DOHH2 (cell line): ENCODE measurements at regions not wholly inside any gene's neighbourhood (a gene's known extent, or its start where the extent isn't known, plus 50 kb on each side); places are given as distances from the start of the nearest gene placed in this dataset.

Source experiments
- H3F3A ChIP-seq: fragments of 200-600 bp; sonication (generic), shearing (Covaris generic); 2 replicates; pipeline ENCODE4 v1.6.0; 2016; ENCODE audit warnings: antibody characterized with exemption, mild to moderate bottlenecking; ENCODE audit not compliant: control insufficient read depth, insufficient read depth
- H3K27ac ChIP-seq: fragments of 200-600 bp; sonication (generic); 2 replicates; pipeline ENCODE4 v1.5.1; 2014; ENCODE audit warnings: low read depth, mild to moderate bottlenecking, low read length, moderate library complexity
- H3K27me3 ChIP-seq: fragments of 200-600 bp; sonication (generic); 2 replicates; pipeline ENCODE4 v1.6.1; 2014; ENCODE audit warnings: mild to moderate bottlenecking, low read length, mixed read lengths; ENCODE audit not compliant: control insufficient read depth
- H3K36me3 ChIP-seq: fragments of 200-600 bp; sonication (generic); 2 replicates; pipeline ENCODE4 v1.6.1; 2014; ENCODE audit warnings: mild to moderate bottlenecking, low read length, moderate library complexity, mixed read lengths; ENCODE audit not compliant: control insufficient read depth
- H3K4me1 ChIP-seq: fragments of 200-600 bp; sonication (generic); 2 replicates; pipeline ENCODE4 v1.6.1; 2014; ENCODE audit warnings: mild to moderate bottlenecking, low read length, mixed read lengths; ENCODE audit not compliant: control insufficient read depth
- H3K4me2 ChIP-seq: fragments of 200-600 bp; sonication (generic); 2 replicates; pipeline ENCODE4 v1.6.0; 2014; ENCODE audit warnings: mild to moderate bottlenecking, low read length, moderate library complexity
- H3K4me3 ChIP-seq: fragments of 200-600 bp; sonication (generic); 2 replicates; pipeline ENCODE4 v1.5.1; 2014; ENCODE audit warnings: mild to moderate bottlenecking, low read length, mixed read lengths
- H3K79me2 ChIP-seq: fragments of 200-600 bp; sonication (generic); 2 replicates; pipeline ENCODE4 v1.6.1; 2014; ENCODE audit warnings: mild to moderate bottlenecking, low read length, mixed read lengths; ENCODE audit not compliant: control insufficient read depth
- H3K9me2 ChIP-seq: fragments of 200-600 bp; sonication (generic); replicated peaks from 2 replicates; pipeline ENCODE4 v1.6.1; 2014; ENCODE audit warnings: mild to moderate bottlenecking, low read length, mixed read lengths; ENCODE audit not compliant: control insufficient read depth
- H3K9me3 ChIP-seq: fragments of 200-600 bp; sonication (generic); 2 replicates; pipeline ENCODE4 v1.6.1; 2014; ENCODE audit warnings: antibody characterized with exemption, low read length, mixed read lengths; ENCODE audit not compliant: control insufficient read depth, insufficient read depth
- H4K20me1 ChIP-seq: fragments of 200-600 bp; sonication (generic); 2 replicates; pipeline ENCODE4 v1.6.0; 2014; ENCODE audit warnings: low read depth, mild to moderate bottlenecking, antibody characterized with exemption, low read length, moderate library complexity; ENCODE audit not compliant: control insufficient read depth, insufficient read depth
- CTCF ChIP-seq: fragments of 200-600 bp; sonication (generic); IDR thresholded peaks from one replicate; pipeline ENCODE4 v1.5.1; 2014; ENCODE audit warnings: antibody characterized with exemption, mild to moderate bottlenecking, low read depth, low read length; ENCODE audit not compliant: poor library complexity, severe bottlenecking
- EZH2phosphoT487 ChIP-seq: fragments of 200-600 bp; sonication (generic); IDR thresholded peaks from 2 replicates; pipeline ENCODE4 v1.6.1; 2017; ENCODE audit warnings: borderline replicate concordance, mild to moderate bottlenecking, antibody characterized with exemption, low read length, moderate library complexity, mixed read lengths

GRCh38 chr4:134610956-134611355, 409.4 kb upstream of the PABPC4L start:
- TF ChIP-seq CTCF (no peak), EZH2phosphoT487 (no peak)
- H3K27me3 ChIP-seq = no peaks in the 10 kb centered on the region
- no peaks in the 10 kb centered on the region for H3K36me3 ChIP-seq

GRCh38 chr4:134610172-134610571, 408.6 kb upstream of the PABPC4L start:
- Histone ChIP-seq H3K36me3 (no peaks in the 10 kb centered on the region), H3K79me2 (no peaks in the 10 kb centered on the region), H3K4me1 (no peaks in the 10 kb centered on the region), H3K9me3 (no peaks in the 10 kb centered on the region), H3K4me3 (no peak overlapping the region), H3F3A (no peaks in the 10 kb centered on the region), H4K20me1 (no peaks in the 10 kb centered on the region), H3K27me3 (no peaks in the 10 kb centered on the region), H3K4me2 (no peak overlapping the region), H3K27ac (no peak overlapping the region), H3K9me2 (no peaks in the 10 kb centered on the region)
- TF ChIP-seq CTCF = no peak
- no peak for TF ChIP-seq EZH2phosphoT487

More at GRCh38 chr4:134610956-134611355, 409.4 kb upstream of the PABPC4L start:
- no peaks in the 10 kb centered on the region for H3K79me2 ChIP-seq
- no peak overlapping the region for H3K4me2 ChIP-seq
- no peaks in the 10 kb centered on the region for H3F3A ChIP-seq
- no peaks in the 10 kb centered on the region for H3K4me1 ChIP-seq
- no peaks in the 10 kb centered on the region for H4K20me1 ChIP-seq
- H3K9me2 ChIP-seq = no peaks in the 10 kb centered on the region
- no peak overlapping the region for H3K4me3 ChIP-seq
- H3K27ac ChIP-seq = no peak overlapping the region
- no peaks in the 10 kb centered on the region for H3K9me3 ChIP-seq

GRCh38 chr4:134601706-134602105, 400.1 kb upstream of the PABPC4L start:
- no peaks in the 10 kb centered on the region for H3K9me3 ChIP-seq
- no peaks in the 10 kb centered on the region for H3F3A ChIP-seq
- no peaks in the 10 kb centered on the region for H3K4me1 ChIP-seq
- no peak overlapping the region for H3K4me3 ChIP-seq
- H4K20me1 ChIP-seq = no peaks in the 10 kb centered on the region
- no peaks in the 10 kb centered on the region for H3K36me3 ChIP-seq
- no peaks in the 10 kb centered on the region for H3K79me2 ChIP-seq
- no peak overlapping the region for H3K27ac ChIP-seq
- H3K9me2 ChIP-seq = no peaks in the 10 kb centered on the region
- no peak overlapping the region for H3K4me2 ChIP-seq
- TF ChIP-seq EZH2phosphoT487 (no peak), CTCF (no peak)
- no peaks in the 10 kb centered on the region for H3K27me3 ChIP-seq

- Histone ChIP-seq H3K36me3 (no peaks in the 10 kb centered on the region), H3K4me2 (no peak overlapping the region), H3K27me3 (no peaks in the 10 kb centered on the region), H3K9me3 (no peaks in the 10 kb centered on the region), H3K79me2 (no peaks in the 10 kb centered on the region), H3K4me1 (no peaks in the 10 kb centered on the region), H3K4me3 (no peak overlapping the region), H3F3A (no peaks in the 10 kb centered on the region), H4K20me1 (no peaks in the 10 kb centered on the region), H3K27ac (no peak overlapping the region), H3K9me2 (no peaks in the 10 kb centered on the region)
- TF ChIP-seq EZH2phosphoT487 (no peak), CTCF (no peak)
Observed at GRCh38 chr4:134591326-134591725, 389.7 kb upstream of the PABPC4L start.
